ENCODE measurements at regions not wholly inside any gene's neighbourhood (a gene's known extent, or its start where the extent isn't known, plus 50 kb on each side); places are given as distances from the start of the nearest gene placed in this dataset.

DNA sequence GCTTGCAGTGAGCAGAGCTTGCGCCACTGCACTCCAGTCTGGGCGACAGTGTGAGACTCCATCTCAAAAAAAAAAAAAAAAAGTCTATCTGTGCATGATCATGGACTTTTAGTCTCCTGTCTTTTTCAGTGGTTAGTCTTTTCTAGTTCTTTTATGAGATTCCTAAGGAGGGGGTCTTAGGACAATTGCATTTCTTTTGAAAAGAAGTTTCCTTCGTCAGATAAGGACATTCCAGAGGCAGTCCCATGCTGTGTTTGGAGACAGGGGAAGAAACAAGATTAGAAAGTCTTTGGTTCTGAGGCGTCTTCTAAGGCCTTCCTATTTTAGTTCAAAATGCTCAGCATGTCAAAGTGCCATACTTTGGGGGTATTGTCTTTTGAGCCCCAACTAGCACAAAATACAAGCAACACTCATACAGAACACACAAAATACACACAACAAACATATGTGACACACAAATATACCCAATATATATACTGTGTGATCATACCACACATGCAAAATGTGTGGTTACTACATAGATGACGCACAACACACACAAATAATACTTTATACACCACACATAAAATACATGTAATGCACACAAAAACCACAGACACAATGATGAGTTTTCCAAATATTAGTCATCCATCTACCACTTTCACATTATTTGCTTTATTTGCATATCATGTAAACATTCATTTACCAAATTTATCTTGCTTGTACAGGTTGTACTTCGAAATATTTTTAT lies 394.5 kb downstream of the SPATA31D1 start:
- TF ChIP-seq, protein P1, sequence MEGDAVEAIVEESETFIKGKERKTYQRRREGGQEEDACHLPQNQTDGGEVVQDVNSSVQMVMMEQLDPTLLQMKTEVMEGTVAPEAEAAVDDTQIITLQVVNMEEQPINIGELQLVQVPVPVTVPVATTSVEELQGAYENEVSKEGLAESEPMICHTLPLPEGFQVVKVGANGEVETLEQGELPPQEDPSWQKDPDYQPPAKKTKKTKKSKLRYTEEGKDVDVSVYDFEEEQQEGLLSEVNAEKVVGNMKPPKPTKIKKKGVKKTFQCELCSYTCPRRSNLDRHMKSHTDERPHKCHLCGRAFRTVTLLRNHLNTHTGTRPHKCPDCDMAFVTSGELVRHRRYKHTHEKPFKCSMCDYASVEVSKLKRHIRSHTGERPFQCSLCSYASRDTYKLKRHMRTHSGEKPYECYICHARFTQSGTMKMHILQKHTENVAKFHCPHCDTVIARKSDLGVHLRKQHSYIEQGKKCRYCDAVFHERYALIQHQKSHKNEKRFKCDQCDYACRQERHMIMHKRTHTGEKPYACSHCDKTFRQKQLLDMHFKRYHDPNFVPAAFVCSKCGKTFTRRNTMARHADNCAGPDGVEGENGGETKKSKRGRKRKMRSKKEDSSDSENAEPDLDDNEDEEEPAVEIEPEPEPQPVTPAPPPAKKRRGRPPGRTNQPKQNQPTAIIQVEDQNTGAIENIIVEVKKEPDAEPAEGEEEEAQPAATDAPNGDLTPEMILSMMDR (IDR thresholded peaks at IDR 0.05), result no peak
- TF ChIP-seq EZH2phosphoT487 (IDR thresholded peaks at IDR 0.05) (peak; percentile 77), EZH2 (IDR thresholded peaks at IDR 0.05) (no peak)
